ENCODE measurements at regions not wholly inside any gene's neighbourhood (a gene's known extent, or its start where the extent isn't known, plus 50 kb on each side); places are given as distances from the start of the nearest gene placed in this dataset.

- TF ChIP-seq EZH2 (IDR thresholded peaks at IDR 0.05) (no peak), POLR2AphosphoS5 (IDR thresholded peaks at IDR 0.05; ENCODE audit: borderline replicate concordance, low read depth, low read length) (no peak), FOXP2 (optimal IDR thresholded peaks at IDR 0.05; ENCODE audit: control extremely low read depth, extremely low read length, insufficient read depth) (no peak)
Observed at GRCh38 chr6:22067671-22068070, 229.2 kb downstream of the PRL start.
